H1 (cell line): ENCODE measurements at regions not wholly inside any gene's neighbourhood (a gene's known extent, or its start where the extent isn't known, plus 50 kb on each side); places are given as distances from the start of the nearest gene placed in this dataset.

ENCODE experiments used
- CTCF ChIA-PET: fragments of 300-600 bp; sonication (Branson Sonifier 250); formaldehyde crosslinking; loops from one replicate; lab custom pipeline; 2021; ENCODE audit not compliant: partially characterized antibody; lab: Charles Lee
- POLR2A ChIA-PET: fragments of 300-600 bp; sonication (Branson Sonifier 250); formaldehyde crosslinking; loops from one replicate; lab custom pipeline; 2021; ENCODE audit warnings: inconsistent platforms; ENCODE audit not compliant: partially characterized antibody; lab: Charles Lee
- DNase-seq, 2 experiments: peaks; one replicate each; pipeline versions ENCODE4 v3.0.0 to v3.0.0-alpha.2; 2010 to 2022; ENCODE audit warnings: low spot score in 2 of 2, low read depth in 1 of 2, mixed read lengths in 1 of 2
- FAIRE-seq: peaks from 2 replicates; lab custom pipeline; 2011; peaks lifted over from hg19 to GRCh38; lab: Jason Lieb, UNC
- H2AFZ ChIP-seq: 2 replicates; pipeline ENCODE4 v1.8.1; 2012; ENCODE audit warnings: low read length, inconsistent platforms
- H2AK5ac ChIP-seq: 2 replicates; pipeline ENCODE4 v1.6.1; 2013; ENCODE audit warnings: low read depth, low read length
- H2BK120ac ChIP-seq: replicated peaks from 2 replicates; pipeline ENCODE3; 2013; ENCODE audit warnings: low read depth, low read length, inconsistent platforms
- H2BK12ac ChIP-seq: 2 replicates; pipeline ENCODE4 v1.6.1; 2013; ENCODE audit warnings: low read depth, low read length
- H2BK15ac ChIP-seq: 2 replicates; pipeline ENCODE4 v1.6.1; 2013; ENCODE audit warnings: low read length
- H2BK20ac ChIP-seq: 2 replicates; pipeline ENCODE4 v1.6.1; 2013; ENCODE audit warnings: low read length
- H2BK5ac ChIP-seq: 2 replicates; pipeline ENCODE4 v1.6.1; 2013; ENCODE audit warnings: low read depth, low read length
- H3K14ac ChIP-seq: 2 replicates; pipeline ENCODE4 v1.6.1; 2013; ENCODE audit warnings: inconsistent platforms; ENCODE audit not compliant: insufficient read length
- H3K18ac ChIP-seq: 2 replicates; pipeline ENCODE4 v1.6.1; 2013; ENCODE audit warnings: low read length; ENCODE audit errors: extremely low read depth
- H3K23ac ChIP-seq: 2 replicates; pipeline ENCODE4 v1.6.1; 2013; ENCODE audit warnings: inconsistent platforms; ENCODE audit not compliant: insufficient read length
- H3K23me2 ChIP-seq: 2 replicates; pipeline ENCODE4 v1.6.1; 2013; ENCODE audit warnings: low read depth, low read length
- H3K27ac ChIP-seq: 2 replicates; pipeline ENCODE4 v1.6.1; 2011; ENCODE audit warnings: low read depth, low read length, inconsistent platforms
- H3K27me3 ChIP-seq, 4 experiments: replicated peaks in 1 of 4; 1 replicate in 1 of 4; 2 replicates in 3 of 4; pipeline versions ENCODE4 v1.6.1 to v1.8.1; 2011 to 2013; ENCODE audit warnings: low read length in 3 of 4, mild to moderate bottlenecking in 3 of 4, inconsistent platforms in 2 of 4, mixed read lengths in 2 of 4, moderate library complexity in 1 of 4; ENCODE audit not compliant: control insufficient read depth in 3 of 4, insufficient read depth in 3 of 4; ENCODE audit errors: extremely low read depth in 1 of 4
- H3K36me3 ChIP-seq, 4 experiments: 2 replicates each; pipeline versions ENCODE4 v1.6.1 to v1.8.1; 2011 to 2013; ENCODE audit warnings: mild to moderate bottlenecking in 4 of 4, low read length in 3 of 4, moderate library complexity in 2 of 4, control low read depth in 1 of 4, inconsistent platforms in 1 of 4; ENCODE audit not compliant: insufficient read depth in 4 of 4, control insufficient read depth in 2 of 4
- H3K4ac ChIP-seq: replicated peaks from 2 replicates; pipeline ENCODE3; 2013; ENCODE audit warnings: low read length, low read depth, mixed read lengths, inconsistent platforms; ENCODE audit not compliant: insufficient read length
- H3K4me1 ChIP-seq, 4 experiments: replicated peaks in 1 of 4; 1 replicate in 1 of 4; 2 replicates in 3 of 4; pipeline versions ENCODE4 v1.6.1 to v1.8.1; 2011 to 2013; ENCODE audit warnings: low read length in 3 of 4, inconsistent platforms in 2 of 4, mixed read lengths in 1 of 4; ENCODE audit not compliant: insufficient read depth in 4 of 4, control insufficient read depth in 3 of 4
- H3K4me2 ChIP-seq, 2 experiments: 2 replicates each; pipeline versions ENCODE4 v1.6.1 to v1.8.1; 2011 to 2013; ENCODE audit warnings: low read depth in 2 of 2, low read length in 2 of 2, control low read depth in 1 of 2, inconsistent platforms in 1 of 2, mild to moderate bottlenecking in 1 of 2; ENCODE audit not compliant: insufficient read depth in 1 of 2
- H3K4me3 ChIP-seq, 4 experiments: fragments of 200-600, 300-600 bp in 1 of 4; sonication (generic), shearing (Covaris generic), sonication (Bioruptor Twin) in 1 of 4; 2 replicates each; pipeline versions ENCODE4 v1.5.1 to v1.8.1; 2011 to 2016; ENCODE audit warnings: low read length in 4 of 4, low read depth in 3 of 4, control low read depth in 2 of 4, inconsistent platforms in 2 of 4, mild to moderate bottlenecking in 2 of 4, mixed read lengths in 1 of 4, moderate library complexity in 1 of 4; ENCODE audit not compliant: insufficient read depth in 2 of 4; ENCODE audit errors: extremely low read depth in 1 of 4
- H3K56ac ChIP-seq: replicated peaks from 2 replicates; pipeline ENCODE3; 2013; ENCODE audit warnings: low read depth, mild to moderate bottlenecking, mixed read lengths, low read length, inconsistent platforms; ENCODE audit not compliant: insufficient read length
- H3K79me1 ChIP-seq: 2 replicates; pipeline ENCODE4 v1.6.1; 2013; ENCODE audit warnings: low read depth, low read length, control low read depth
- H3K79me2 ChIP-seq, 2 experiments: 2 replicates each; pipeline versions ENCODE4 v1.6.1 to v1.8.1; 2012 to 2013; ENCODE audit warnings: low read length in 2 of 2, mild to moderate bottlenecking in 2 of 2, inconsistent platforms in 1 of 2; ENCODE audit not compliant: insufficient read depth in 2 of 2, control insufficient read depth in 1 of 2
- H3K9ac ChIP-seq, 4 experiments: replicated peaks in 1 of 4; 1 replicate in 1 of 4; 2 replicates in 3 of 4; pipeline versions ENCODE4 v1.6.1 to v1.8.1; 2011 to 2013; ENCODE audit warnings: low read depth in 3 of 4, low read length in 3 of 4, control low read depth in 2 of 4, mild to moderate bottlenecking in 2 of 4, moderate library complexity in 2 of 4, inconsistent platforms in 1 of 4; ENCODE audit errors: extremely low read depth in 1 of 4
- H3K9me3 ChIP-seq, 2 experiments: 2 replicates each; pipeline versions ENCODE4 v1.6.1 to v1.8.1; 2012 to 2013; ENCODE audit warnings: mild to moderate bottlenecking in 2 of 2, moderate library complexity in 2 of 2, control low read depth in 1 of 2, inconsistent platforms in 1 of 2, low read depth in 1 of 2, low read length in 1 of 2, mixed read lengths in 1 of 2; ENCODE audit not compliant: insufficient read depth in 2 of 2
- H4K20me1 ChIP-seq, 2 experiments: replicated peaks in 1 of 2; 2 replicates each; pipeline versions ENCODE3 to v1.8.1; 2011 to 2013; ENCODE audit warnings: inconsistent platforms in 2 of 2, low read length in 2 of 2, mild to moderate bottlenecking in 1 of 2; ENCODE audit not compliant: insufficient read depth in 2 of 2, control insufficient read depth in 1 of 2
- H4K5ac ChIP-seq: 2 replicates; pipeline ENCODE4 v1.6.1; 2013; ENCODE audit warnings: low read length, low read depth, mixed read lengths, inconsistent platforms; ENCODE audit not compliant: insufficient read length
- H4K8ac ChIP-seq: 2 replicates; pipeline ENCODE4 v1.8.0; 2013; ENCODE audit warnings: mild to moderate bottlenecking, moderate library complexity, low read length, inconsistent platforms; ENCODE audit not compliant: insufficient read depth; ENCODE audit errors: extremely low read depth
- H4K91ac ChIP-seq: replicated peaks from 2 replicates; pipeline ENCODE3; 2013; ENCODE audit warnings: low read length, mixed read lengths, inconsistent platforms; ENCODE audit not compliant: insufficient read length
- BACH1 ChIP-seq: IDR thresholded peaks from 2 replicates; pipeline ENCODE4 v1.6.1; 2012; ENCODE audit warnings: low read length, improper control_type of control experiment
- BCL11A ChIP-seq, 2 experiments: IDR thresholded peaks; one replicate each; pipeline ENCODE4 v1.6.1; 2011; ENCODE audit warnings: low read depth in 2 of 2, low read length in 2 of 2, mild to moderate bottlenecking in 2 of 2
- BRCA1 ChIP-seq: IDR thresholded peaks from 2 replicates; pipeline ENCODE4 v1.6.1; 2012; ENCODE audit warnings: low read depth, low read length, improper control_type of control experiment
- CHD1 ChIP-seq: IDR thresholded peaks from 2 replicates; pipeline ENCODE4 v1.6.1; 2012; ENCODE audit warnings: low read depth, low read length, improper control_type of control experiment
- CHD2 ChIP-seq: IDR thresholded peaks from 2 replicates; pipeline ENCODE4 v1.6.1; 2012; ENCODE audit warnings: low read length, improper control_type of control experiment
- E2F6 ChIP-seq: IDR thresholded peaks from 2 replicates; pipeline ENCODE4 v1.6.1; 2012; ENCODE audit warnings: inconsistent platforms
- EP300 ChIP-seq, 2 experiments: IDR thresholded peaks; 1 replicate in 1 of 2; 2 replicates in 1 of 2; pipeline ENCODE4 v1.6.1; 2011 to 2012; ENCODE audit warnings: low read depth in 2 of 2, low read length in 2 of 2, mild to moderate bottlenecking in 2 of 2, borderline replicate concordance in 1 of 2, inconsistent platforms in 1 of 2, moderate library complexity in 1 of 2
- EZH2 ChIP-seq: fragments of 200-600 bp; sonication (generic); IDR thresholded peaks from 2 replicates; pipeline ENCODE4 v1.7.1; 2012; ENCODE audit warnings: low read depth, mild to moderate bottlenecking, moderate library complexity, low read length, inconsistent platforms; ENCODE audit not compliant: severe bottlenecking
- MAX ChIP-seq: IDR thresholded peaks from 2 replicates; pipeline ENCODE4 v1.6.1; 2012; ENCODE audit warnings: inconsistent platforms
- NRF1 ChIP-seq: IDR thresholded peaks from 2 replicates; pipeline ENCODE4 v1.6.1; 2011; ENCODE audit warnings: mild to moderate bottlenecking, low read depth, low read length, improper control_type of control experiment
- POLR2AphosphoS5 ChIP-seq: IDR thresholded peaks from 2 replicates; pipeline ENCODE4 v1.6.1; 2011; ENCODE audit warnings: low read depth, low read length
- SIRT6 ChIP-seq: IDR thresholded peaks from one replicate; pipeline ENCODE4 v1.7.1; 2012; ENCODE audit warnings: low read length, inconsistent platforms
- TAF7 ChIP-seq: optimal IDR thresholded peaks from 2 replicates; pipeline ENCODE3; 2011; ENCODE audit warnings: low read depth, mild to moderate bottlenecking, inconsistent platforms, low read length, moderate library complexity, borderline replicate concordance
- YY1 ChIP-seq: IDR thresholded peaks from 2 replicates; pipeline ENCODE4 v1.6.1; 2011; ENCODE audit warnings: low read depth, mild to moderate bottlenecking, low read length

GRCh38 chr18:47341678-47342077 lies 90.2 kb upstream of the SKOR2 start (continued):
- no peak for TF ChIP-seq BCL11A (IDR thresholded peaks at IDR 0.05; ENCODE audit: low read depth in 2 of 2, low read length in 2 of 2)
- TF ChIP-seq, all 59 proteins: peak for 0

- POLR2A ChIA-PET = no interaction called here
- H2AK5ac ChIP-seq = no peak overlapping the region
- no peak overlapping the region for H2BK12ac ChIP-seq
- H3K56ac ChIP-seq = no peak overlapping the region
- H3K18ac ChIP-seq = no peak overlapping the region
- no peaks in the 10 kb centered on the region for H3K79me1 ChIP-seq
- H3K4ac ChIP-seq = no peak overlapping the region
- no peak overlapping the region for H3K4me3 ChIP-seq
- H3K9ac ChIP-seq = no peak overlapping the region
- H3K4me1 ChIP-seq = no peaks in the 10 kb centered on the region
- H2BK120ac ChIP-seq = no peak overlapping the region
- H4K20me1 ChIP-seq = no peaks in the 10 kb centered on the region
- H2BK15ac ChIP-seq = no peak overlapping the region
- no peaks in the 10 kb centered on the region; the same call in 1 of the 2 replicates for H3K23me2 ChIP-seq
- no peaks in the 10 kb centered on the region for H3K27me3 ChIP-seq
- H4K8ac ChIP-seq = no peak overlapping the region
- DNase-seq = no peak
- no peaks in the 10 kb centered on the region for H3K9me3 ChIP-seq
- no peak overlapping the region for H3K4me2 ChIP-seq
- H3K23ac ChIP-seq = no peak overlapping the region
- no peaks in the 10 kb centered on the region for H3K79me2 ChIP-seq
- H2BK20ac ChIP-seq = no peak overlapping the region
- TF ChIP-seq E2F6 (no peak), EZH2 (no peak), TAF7 (no peak), BRCA1 (no peak), YY1 (no peak), EP300 (IDR thresholded peaks at IDR 0.05; ENCODE audit: borderline replicate concordance in 1 of 2, low read depth in 2 of 2, low read length in 2 of 2) (no peak), BACH1 (no peak), CHD1 (no peak), CHD2 (no peak), POLR2AphosphoS5 (no peak), MAX (no peak), SIRT6 (no peak), BCL11A (IDR thresholded peaks at IDR 0.05; ENCODE audit: low read depth in 2 of 2, low read length in 2 of 2) (no peak), NRF1 (no peak)
- H3K36me3 ChIP-seq = no peaks in the 10 kb centered on the region
- no peak overlapping the region for H4K5ac ChIP-seq
- no peak overlapping the region for H2AFZ ChIP-seq
- FAIRE-seq = no peak
- CTCF ChIA-PET = no interaction called here
- no peak overlapping the region for H4K91ac ChIP-seq
- no peak overlapping the region for H2BK5ac ChIP-seq
- no peak overlapping the region for H3K14ac ChIP-seq
- H3K27ac ChIP-seq = no peak overlapping the region
Measured at GRCh38 chr18:47334966-47335365, 83.5 kb upstream of the SKOR2 start.
